Body of pancreas (tissue), 4 donors: ENCODE measurements at regions not wholly inside any gene's neighbourhood (a gene's known extent, or its start where the extent isn't known, plus 50 kb on each side); places are given as distances from the start of the nearest gene placed in this dataset.
"Not testable (repeated sequence)": the region's sequence is repeated elsewhere in the genome, so short reads cannot be mapped to it uniquely, and the experiment has no call there.

Experiments
- ATAC-seq: fragments of 150-250 bp; one replicate; pipeline ENCODE4 v1.9.1; 2016
- DNase-seq, 4 donors: peaks; one replicate each; pipeline ENCODE4 v3.0.0-alpha.2; 2019
- H3K27ac ChIP-seq, 4 donors: fragments of 200-600 bp; sonication (generic); 1 replicate in 3 of 4; 2 replicates in 1 of 4; pipeline versions ENCODE4 v1.5.1 to v1.6.1; 2016 to 2019; ENCODE audit warnings: mild to moderate bottlenecking in 1 of 4, mixed read lengths in 1 of 4, moderate library complexity in 1 of 4
- H3K27me3 ChIP-seq, 2 donors: fragments of 200-600 bp; sonication (generic); one replicate each; pipeline ENCODE4 v1.6.0; 2016; ENCODE audit warnings: mild to moderate bottlenecking in 1 of 2
- H3K36me3 ChIP-seq, 2 donors: fragments of 200-600 bp; sonication (generic); replicated peaks in 1 of 2; 2 replicates each; pipeline ENCODE4 v1.5.1; 2016; ENCODE audit warnings: low read depth in 2 of 2; ENCODE audit not compliant: insufficient read depth in 1 of 2
- H3K4me1 ChIP-seq: fragments of 200-600 bp; sonication (generic); one replicate; pipeline ENCODE4 v1.6.0; 2016
- H3K4me3 ChIP-seq, 2 donors: fragments of 200-600 bp; sonication (generic); 1 replicate in 1 of 2; 2 replicates in 1 of 2; pipeline ENCODE4 v1.5.1; 2016 to 2019
- H3K9me3 ChIP-seq, 3 donors: fragments of 200-600 bp; sonication (generic); 1 replicate in 2 of 3; 2 replicates in 1 of 3; pipeline ENCODE4 v1.5.1; 2016
- POLR2A ChIP-seq, 3 donors: fragments of 450-650 bp; IDR thresholded peaks; one replicate each; pipeline ENCODE4 v1.6.1; 2016; ENCODE audit warnings: antibody characterized with exemption in 3 of 3, mild to moderate bottlenecking in 2 of 3
- WGBS, 2 donors: methylation state at CpG; one replicate each; pipeline ENCODE4 v1.1.5; 2017; 5-methylcytosine and 5-hydroxymethylcytosine counted together
- intact Hi-C: fragments of 100-400 bp; cut with DNase I; formaldehyde crosslinking; loops from one replicate; pipeline ENCODE4 v1.15.1; 2023
- TF ChIP-seq, protein P1 (sequence below), 7 experiments: fragments of 450-650 bp in 4 of 7; fragments of 200-600 bp in 3 of 7; sonication (generic) in 3 of 7; IDR thresholded peaks; one replicate each; pipeline ENCODE4 v1.5.1; 2016 to 2019; ENCODE audit warnings: antibody characterized with exemption in 7 of 7

DNA sequence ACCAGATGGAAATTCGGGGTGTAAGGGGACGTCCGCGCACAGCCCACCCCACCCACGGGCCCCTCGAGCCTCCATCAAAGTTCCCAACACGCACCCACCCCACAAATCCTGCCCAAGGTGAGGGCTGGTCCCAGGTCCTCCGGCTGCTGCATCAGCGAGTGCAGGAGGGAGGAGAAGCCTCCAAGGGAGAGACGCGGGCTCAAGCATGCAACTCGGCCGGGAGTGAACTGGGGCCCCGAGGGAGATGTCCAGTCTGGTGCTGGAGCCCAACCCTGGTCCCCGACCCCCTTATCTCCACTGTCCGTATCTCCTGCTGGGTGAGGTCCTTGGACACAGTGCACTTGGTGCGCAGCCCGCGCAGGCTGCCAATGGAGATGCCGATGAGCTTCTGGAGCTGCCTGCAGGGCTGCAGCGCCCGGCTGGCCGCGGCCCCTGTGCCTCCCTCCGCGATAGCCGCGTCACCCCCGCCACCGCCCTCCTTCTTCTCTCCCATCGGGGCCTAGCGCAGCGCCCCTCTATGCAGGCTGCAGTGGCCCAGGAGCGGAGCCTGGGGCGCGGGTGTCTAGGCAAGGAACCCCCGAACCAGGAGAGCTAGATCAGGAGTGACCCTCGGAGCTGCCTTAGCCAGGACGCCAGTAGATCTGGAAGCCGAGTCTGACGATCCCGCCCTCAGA is 489.2 kb downstream of the ZNF33B start:
- WGBS, 2 donors, result 48 to 70% methylated on average over 19 to 40 of the region's 42 CpGs

DNA sequence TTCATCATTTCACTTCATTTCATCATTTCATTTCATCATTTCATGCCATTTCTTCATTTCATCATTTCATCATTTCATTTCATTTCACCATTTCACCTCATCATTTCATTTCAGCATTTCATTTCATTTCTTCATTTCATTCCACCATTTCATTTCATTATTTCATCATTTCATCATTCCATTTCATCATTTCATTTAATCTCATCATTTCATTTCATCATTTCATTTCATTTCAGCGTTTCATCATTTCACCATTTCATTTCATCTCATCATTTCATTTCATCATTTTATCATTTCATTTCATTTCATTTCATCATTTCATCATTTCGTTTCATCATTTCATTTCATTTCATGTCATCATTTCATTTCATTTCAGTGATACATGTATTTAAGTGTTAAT is 492.2 kb downstream of the ZNF33B start:
- H3K9me3 ChIP-seq, ATAC-seq, H3K4me1 ChIP-seq, DNase-seq, intact Hi-C loops, H3K36me3 ChIP-seq, H3K27me3 ChIP-seq, H3K4me3 ChIP-seq, H3K27ac ChIP-seq: not testable (repeated sequence)
- 27 to 52% methylated on average over 2 of the region's 2 CpGs for WGBS, 2 donors

More for the DNA sequence above, 489.2 kb downstream of the ZNF33B start:
- Histone ChIP-seq H3K9me3 (peaks cover 0 to 8% (median 0%) of the 10 kb centered on the region in 3 donors), H3K36me3 (no peaks in the 10 kb centered on the region), H3K4me3 (no peak overlapping the region), H3K4me1 (no peaks in the 10 kb centered on the region), H3K27me3 (no peaks in the 10 kb centered on the region), H3K27ac (no peak overlapping the region)
- ATAC-seq (no peak), DNase-seq (no peak)
- no peak for TF ChIP-seq POLR2A (IDR thresholded peaks at IDR 0.05)
- TF ChIP-seq, protein P1, sequence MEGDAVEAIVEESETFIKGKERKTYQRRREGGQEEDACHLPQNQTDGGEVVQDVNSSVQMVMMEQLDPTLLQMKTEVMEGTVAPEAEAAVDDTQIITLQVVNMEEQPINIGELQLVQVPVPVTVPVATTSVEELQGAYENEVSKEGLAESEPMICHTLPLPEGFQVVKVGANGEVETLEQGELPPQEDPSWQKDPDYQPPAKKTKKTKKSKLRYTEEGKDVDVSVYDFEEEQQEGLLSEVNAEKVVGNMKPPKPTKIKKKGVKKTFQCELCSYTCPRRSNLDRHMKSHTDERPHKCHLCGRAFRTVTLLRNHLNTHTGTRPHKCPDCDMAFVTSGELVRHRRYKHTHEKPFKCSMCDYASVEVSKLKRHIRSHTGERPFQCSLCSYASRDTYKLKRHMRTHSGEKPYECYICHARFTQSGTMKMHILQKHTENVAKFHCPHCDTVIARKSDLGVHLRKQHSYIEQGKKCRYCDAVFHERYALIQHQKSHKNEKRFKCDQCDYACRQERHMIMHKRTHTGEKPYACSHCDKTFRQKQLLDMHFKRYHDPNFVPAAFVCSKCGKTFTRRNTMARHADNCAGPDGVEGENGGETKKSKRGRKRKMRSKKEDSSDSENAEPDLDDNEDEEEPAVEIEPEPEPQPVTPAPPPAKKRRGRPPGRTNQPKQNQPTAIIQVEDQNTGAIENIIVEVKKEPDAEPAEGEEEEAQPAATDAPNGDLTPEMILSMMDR (IDR thresholded peaks at IDR 0.05), result no peak
- intact Hi-C loops, result no loop called here

DNA sequence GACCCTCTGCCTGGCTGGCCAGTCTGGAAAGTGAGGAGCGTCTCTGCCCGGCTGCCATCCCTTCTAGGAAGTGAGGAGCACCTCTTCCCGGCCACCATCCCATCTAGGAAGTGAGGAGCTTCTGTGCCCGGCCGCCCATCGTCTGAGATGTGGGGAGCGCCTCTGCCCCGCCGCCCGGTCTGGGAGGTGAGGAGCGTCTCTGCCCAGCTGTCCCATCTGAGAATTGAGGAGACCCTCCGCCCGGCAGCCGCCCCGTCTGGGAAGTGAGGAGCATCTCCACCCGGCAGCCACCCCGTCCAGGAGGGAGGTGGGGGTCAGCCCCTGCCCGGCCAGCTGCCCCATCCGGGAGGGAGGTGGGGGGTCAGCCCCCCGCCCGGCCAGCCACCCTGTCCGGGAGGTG is 500.3 kb downstream of the ZNF33B start:
- H3K36me3 ChIP-seq, DNase-seq, H3K27ac ChIP-seq, H3K4me1 ChIP-seq, intact Hi-C loops, ATAC-seq, H3K9me3 ChIP-seq, H3K27me3 ChIP-seq, H3K4me3 ChIP-seq: not testable (repeated sequence)
- 60 to 79% methylated on average over 1 to 22 of the region's 22 CpGs for WGBS, 2 donors

DNA sequence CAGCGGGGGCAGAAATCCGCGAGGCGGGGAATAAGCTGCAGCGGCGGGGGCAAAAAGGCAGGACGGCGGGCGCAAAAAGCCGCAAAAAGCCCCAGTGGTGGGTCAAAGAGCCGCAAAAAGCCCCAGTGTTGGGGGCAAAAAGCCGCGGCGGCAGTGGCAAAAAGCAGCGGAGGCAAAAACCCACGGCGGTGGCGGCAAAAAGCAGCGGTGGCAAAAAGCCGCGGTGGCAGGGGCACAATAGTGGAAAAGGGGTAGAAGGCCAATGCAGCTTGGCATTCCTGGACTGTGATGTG is 525.3 kb downstream of the ZNF33B start:
- ATAC-seq (no peak), DNase-seq (no peak)
- 69 to 75% methylated on average over 21 of the region's 21 CpGs for WGBS, 2 donors
- Histone ChIP-seq H3K27me3 (no peaks in the 10 kb centered on the region), H3K27ac (no peak overlapping the region), H3K4me1 (no peaks in the 10 kb centered on the region), H3K9me3 (peaks cover 0 to 12% (median 0%) of the 10 kb centered on the region in 3 donors), H3K4me3 (no peak overlapping the region), H3K36me3 (no peaks in the 10 kb centered on the region)
- no peak for TF ChIP-seq POLR2A (IDR thresholded peaks at IDR 0.05)
- intact Hi-C loops, result no loop called here

DNA sequence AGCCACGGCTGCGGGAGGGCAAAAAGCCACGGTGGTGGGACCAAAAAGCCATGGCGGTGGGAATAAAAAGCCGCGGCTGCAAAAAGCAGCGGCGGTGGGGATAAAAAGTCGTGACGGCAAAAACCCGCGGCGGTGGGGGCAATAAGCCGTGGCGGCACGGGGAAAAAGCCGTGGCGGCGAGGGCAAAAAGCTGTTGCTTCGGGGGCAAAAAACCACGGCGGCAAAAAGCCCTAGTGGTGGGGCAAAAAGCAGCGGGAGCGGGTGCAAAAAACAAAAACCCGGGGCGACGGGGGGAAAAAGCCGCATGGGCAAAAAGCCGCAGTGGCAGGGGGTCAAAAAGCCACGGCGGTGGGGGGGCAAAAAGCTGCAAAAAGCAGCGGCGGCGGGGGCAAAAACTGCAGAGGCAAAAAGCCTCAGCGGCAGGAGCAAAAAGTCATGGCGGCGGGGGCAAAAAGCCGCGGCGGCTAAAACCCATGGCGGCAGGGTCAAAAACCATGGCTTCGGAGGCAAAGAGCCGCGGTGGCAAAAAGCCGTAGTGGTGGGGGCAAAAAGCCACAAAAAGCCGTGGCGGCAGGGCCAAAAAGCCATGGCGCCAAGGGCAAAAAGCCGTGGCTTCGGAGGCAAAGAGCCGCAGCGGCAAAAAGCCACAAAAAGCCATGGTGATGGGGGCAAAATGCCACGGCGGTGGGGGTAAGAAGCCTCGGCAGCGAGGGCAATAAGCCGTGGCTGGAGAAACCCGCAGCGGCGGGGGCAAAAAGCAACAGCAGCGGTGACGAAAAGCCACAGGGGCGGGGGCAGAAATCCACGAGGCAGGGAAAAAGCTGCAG is 525.8 kb downstream of the ZNF33B start:
- Histone ChIP-seq H3K4me1 (no peaks in the 10 kb centered on the region), H3K36me3 (no peaks in the 10 kb centered on the region), H3K27ac (no peak overlapping the region), H3K9me3 (peaks cover 0 to 12% (median 0%) of the 10 kb centered on the region in 3 donors), H3K4me3 (no peak overlapping the region), H3K27me3 (no peaks in the 10 kb centered on the region)
- TF ChIP-seq, protein P1 (IDR thresholded peaks at IDR 0.05), result no peak
- TF ChIP-seq POLR2A (IDR thresholded peaks at IDR 0.05), result no peak
- intact Hi-C loops, result no loop called here
- WGBS, 2 donors, result 78 to 82% methylated on average over 56 to 57 of the region's 64 CpGs
- ATAC-seq (no peak), DNase-seq (no peak)

DNA sequence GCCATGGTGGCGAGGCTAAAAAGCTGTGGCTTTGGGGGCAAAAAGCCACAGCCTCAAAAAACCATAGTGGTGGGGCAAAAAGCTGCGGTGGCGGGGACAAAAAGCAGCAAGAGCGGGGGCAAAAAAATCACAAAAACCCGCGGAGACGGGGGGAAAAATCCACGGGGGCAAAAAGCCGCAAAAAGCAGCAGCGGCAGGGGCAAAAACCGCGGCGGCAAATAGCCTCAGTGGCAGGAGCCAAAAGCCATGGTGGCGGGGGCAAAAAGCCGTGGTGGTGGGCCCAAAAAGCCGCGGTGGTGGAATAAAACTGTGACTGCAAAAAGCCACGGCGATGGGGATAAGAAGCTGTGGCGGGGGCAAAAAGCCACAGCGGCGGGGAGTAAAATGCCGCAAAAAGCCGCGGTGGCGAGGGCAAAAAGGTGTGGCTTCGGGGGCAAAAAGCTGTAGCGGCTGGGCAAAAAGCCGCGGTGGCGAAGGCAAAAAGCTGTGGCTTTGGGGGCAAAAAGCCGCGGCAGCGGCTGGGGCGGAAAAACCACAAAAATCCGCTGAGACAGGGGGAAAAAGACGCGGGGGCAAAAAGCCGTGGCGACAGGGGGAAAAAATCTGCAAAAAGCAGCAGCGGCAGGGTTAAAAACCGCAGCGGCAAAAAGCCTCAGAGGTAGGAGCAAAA is 526.6 kb downstream of the ZNF33B start:
- no peak for TF ChIP-seq POLR2A (IDR thresholded peaks at IDR 0.05)
- no peaks in the 10 kb centered on the region for H3K27me3 ChIP-seq
- H3K4me1 ChIP-seq, result no peaks in the 10 kb centered on the region
- ATAC-seq (no peak), DNase-seq (no peak)
- intact Hi-C loops, result no loop called here
- no peak overlapping the region for H3K4me3 ChIP-seq
- 82 to 85% methylated on average over 35 to 43 of the region's 43 CpGs for WGBS, 2 donors
- no peak overlapping the region for H3K27ac ChIP-seq
- H3K36me3 ChIP-seq, result no peaks in the 10 kb centered on the region
- H3K9me3 ChIP-seq, result peaks cover 0 to 12% (median 0%) of the 10 kb centered on the region in 3 donors
